PFSK-1 (cell line): ENCODE measurements at regions not wholly inside any gene's neighbourhood (a gene's known extent, or its start where the extent isn't known, plus 50 kb on each side); places are given as distances from the start of the nearest gene placed in this dataset.

ENCODE experiments used
- FOXP2 ChIP-seq: optimal IDR thresholded peaks from 2 replicates; pipeline ENCODE3; 2011; ENCODE audit warnings: borderline replicate concordance, control low read depth, inconsistent platforms; ENCODE audit not compliant: insufficient read depth; ENCODE audit errors: extremely low read length, extremely low read depth
- POLR2AphosphoS5 ChIP-seq: IDR thresholded peaks from 2 replicates; pipeline ENCODE4 v1.6.1; 2012; ENCODE audit warnings: low read depth, mild to moderate bottlenecking, control low read depth, low read length, moderate library complexity
- REST ChIP-seq, 2 experiments: IDR thresholded peaks; 2 replicates each; pipeline versions ENCODE4 v1.6.1 to v1.8.0; 2011 to 2012; ENCODE audit warnings: low read depth in 2 of 2, low read length in 2 of 2, control low read depth in 1 of 2, inconsistent platforms in 1 of 2, mild to moderate bottlenecking in 1 of 2, moderate library complexity in 1 of 2; ENCODE audit not compliant: insufficient read depth in 1 of 2
- SIN3A ChIP-seq: IDR thresholded peaks from 2 replicates; pipeline ENCODE4 v1.6.1; 2012; ENCODE audit warnings: mild to moderate bottlenecking, low read length, moderate library complexity, borderline replicate concordance; ENCODE audit not compliant: insufficient read depth
- TAF1 ChIP-seq: IDR thresholded peaks from 2 replicates; pipeline ENCODE4 v1.6.1; 2012; ENCODE audit warnings: low read length, control low read depth, borderline replicate concordance; ENCODE audit not compliant: insufficient read depth

- TF ChIP-seq TAF1 (no peak), REST (IDR thresholded peaks at IDR 0.05; ENCODE audit: insufficient read depth in 1 of 2, low read depth in 2 of 2, low read length in 2 of 2) (no peak), POLR2AphosphoS5 (no peak), SIN3A (no peak), FOXP2 (no peak)
These were observed 91.5 kb upstream of the KCND2 start for GRCh38 chr7:120181499-120181898.

DNA sequence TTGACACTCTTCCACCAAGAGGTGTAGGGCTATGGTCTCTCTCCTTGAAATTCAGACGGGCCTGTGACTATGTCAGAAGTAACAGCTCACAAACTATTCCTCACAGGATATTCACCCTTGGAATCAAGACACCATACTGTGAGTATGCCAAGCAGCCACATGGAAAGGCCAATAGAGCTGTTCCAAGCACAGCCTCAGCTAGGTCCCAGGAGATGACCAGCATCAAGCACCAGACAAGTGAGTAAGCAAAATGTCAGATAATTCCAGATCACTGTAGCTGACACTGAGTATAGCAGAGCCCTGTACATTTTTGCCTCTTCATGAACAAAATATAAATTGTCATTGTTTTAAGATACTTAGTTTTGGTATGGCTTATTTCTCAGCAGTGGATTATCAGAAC lies 88.1 kb upstream of the KCND2 start:
- TF ChIP-seq SIN3A (no peak), FOXP2 (no peak), POLR2AphosphoS5 (no peak), TAF1 (no peak), REST (IDR thresholded peaks at IDR 0.05; ENCODE audit: insufficient read depth in 1 of 2, low read depth in 2 of 2, low read length in 2 of 2) (no peak)

DNA sequence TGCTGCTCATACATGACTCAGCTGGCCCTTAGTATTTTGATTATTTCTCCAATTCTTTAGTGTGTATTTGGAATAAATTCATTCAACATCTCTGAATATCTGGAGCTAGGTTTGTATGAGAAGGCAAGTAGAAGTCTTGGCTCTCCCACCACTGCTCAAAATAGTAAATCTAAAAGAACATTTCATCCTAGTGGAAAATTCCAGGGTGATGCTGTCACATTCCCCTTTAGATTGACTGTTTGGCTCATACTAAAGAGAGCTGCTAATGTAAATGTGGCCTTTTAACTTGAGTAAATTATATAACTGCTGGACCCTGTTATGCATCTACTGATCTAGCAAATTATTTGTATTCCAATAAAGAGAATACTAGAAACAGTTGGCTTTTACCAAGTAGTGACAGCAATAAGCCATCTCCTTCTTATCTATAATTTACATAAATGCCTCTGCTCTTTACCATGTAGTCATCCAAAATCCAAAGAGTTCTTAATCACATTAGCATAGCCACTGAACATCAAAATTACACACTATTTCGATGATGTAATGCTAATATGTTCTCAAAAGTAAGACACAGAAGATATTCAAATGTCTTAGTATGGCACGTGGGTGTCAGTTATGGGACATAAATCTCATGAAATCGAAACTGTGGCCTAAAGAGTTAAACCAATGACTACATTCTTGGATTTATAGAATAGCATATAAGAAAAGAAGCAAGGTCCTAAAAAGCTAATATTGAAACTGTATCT lies 86.9 kb upstream of the KCND2 start:
- no peak for TF ChIP-seq SIN3A
- no peak for TF ChIP-seq REST (IDR thresholded peaks at IDR 0.05; ENCODE audit: insufficient read depth in 1 of 2, low read depth in 2 of 2, low read length in 2 of 2)
- no peak for TF ChIP-seq FOXP2
- no peak for TF ChIP-seq POLR2AphosphoS5
- TF ChIP-seq TAF1 = no peak

DNA sequence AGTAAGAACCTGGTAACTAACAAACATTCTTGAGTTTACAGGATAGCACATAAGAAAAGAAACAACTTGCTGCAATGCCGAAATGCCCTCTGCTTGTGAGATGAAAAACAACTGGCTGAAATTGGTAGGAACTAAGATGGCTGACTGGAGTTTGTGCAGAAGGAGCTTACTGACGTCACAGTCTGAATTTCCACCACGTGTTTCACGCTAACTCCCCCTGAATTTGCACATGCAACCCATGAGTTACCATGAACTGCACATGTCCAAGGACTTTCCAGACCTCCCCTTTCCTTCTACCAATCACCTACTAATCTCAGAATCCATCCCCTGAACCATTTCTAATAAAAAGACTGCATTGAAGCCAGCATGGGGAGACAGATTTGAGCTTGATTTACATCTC lies 86.3 kb upstream of the KCND2 start:
- TF ChIP-seq FOXP2 (no peak), REST (IDR thresholded peaks at IDR 0.05; ENCODE audit: insufficient read depth in 1 of 2, low read depth in 2 of 2, low read length in 2 of 2) (no peak), TAF1 (no peak), POLR2AphosphoS5 (no peak), SIN3A (no peak)
